Lower leg skin (tissue), 3 donors: ENCODE measurements at regions not wholly inside any gene's neighbourhood (a gene's known extent, or its start where the extent isn't known, plus 50 kb on each side); places are given as distances from the start of the nearest gene placed in this dataset.

Experiments used
- POLR2A ChIP-seq, 2 donors: fragments of 450-650 bp; IDR thresholded peaks; one replicate each; pipeline ENCODE4 v1.6.1; 2016 to 2017; ENCODE audit warnings: antibody characterized with exemption in 2 of 2, mild to moderate bottlenecking in 1 of 2, moderate library complexity in 1 of 2
- TF ChIP-seq, protein P1 (sequence below), 3 donors: fragments of 450-650 bp; IDR thresholded peaks; one replicate each; pipeline ENCODE4 v1.5.1; 2016; ENCODE audit warnings: antibody characterized with exemption in 3 of 3, mild to moderate bottlenecking in 3 of 3, moderate library complexity in 2 of 3

DNA sequence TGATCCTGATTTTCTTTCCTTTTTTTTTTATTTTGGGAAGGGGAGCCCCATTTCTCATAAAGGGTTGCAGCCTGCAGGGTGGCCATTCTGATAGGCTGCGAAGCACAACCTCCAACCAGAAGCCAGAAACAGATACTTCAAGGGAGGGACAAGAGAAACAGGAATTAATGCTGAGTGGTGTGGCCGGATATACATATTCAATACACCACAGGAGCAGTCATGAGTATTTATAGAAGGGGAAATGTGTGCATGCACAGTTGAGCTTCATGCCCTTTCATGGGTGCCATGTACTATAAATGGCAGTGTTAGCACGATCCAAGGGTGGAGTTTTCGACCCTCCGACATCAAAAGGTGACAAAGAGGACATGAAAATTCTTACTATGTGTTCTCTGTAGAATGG lies 320.8 kb downstream of the CBLN1 start:
- TF ChIP-seq, protein P1, sequence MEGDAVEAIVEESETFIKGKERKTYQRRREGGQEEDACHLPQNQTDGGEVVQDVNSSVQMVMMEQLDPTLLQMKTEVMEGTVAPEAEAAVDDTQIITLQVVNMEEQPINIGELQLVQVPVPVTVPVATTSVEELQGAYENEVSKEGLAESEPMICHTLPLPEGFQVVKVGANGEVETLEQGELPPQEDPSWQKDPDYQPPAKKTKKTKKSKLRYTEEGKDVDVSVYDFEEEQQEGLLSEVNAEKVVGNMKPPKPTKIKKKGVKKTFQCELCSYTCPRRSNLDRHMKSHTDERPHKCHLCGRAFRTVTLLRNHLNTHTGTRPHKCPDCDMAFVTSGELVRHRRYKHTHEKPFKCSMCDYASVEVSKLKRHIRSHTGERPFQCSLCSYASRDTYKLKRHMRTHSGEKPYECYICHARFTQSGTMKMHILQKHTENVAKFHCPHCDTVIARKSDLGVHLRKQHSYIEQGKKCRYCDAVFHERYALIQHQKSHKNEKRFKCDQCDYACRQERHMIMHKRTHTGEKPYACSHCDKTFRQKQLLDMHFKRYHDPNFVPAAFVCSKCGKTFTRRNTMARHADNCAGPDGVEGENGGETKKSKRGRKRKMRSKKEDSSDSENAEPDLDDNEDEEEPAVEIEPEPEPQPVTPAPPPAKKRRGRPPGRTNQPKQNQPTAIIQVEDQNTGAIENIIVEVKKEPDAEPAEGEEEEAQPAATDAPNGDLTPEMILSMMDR (IDR thresholded peaks at IDR 0.05): no peak
- no peak for TF ChIP-seq POLR2A (IDR thresholded peaks at IDR 0.05)
